GM21576 (cell line): ENCODE measurements at regions not wholly inside any gene's neighbourhood (a gene's known extent, or its start where the extent isn't known, plus 50 kb on each side); places are given as distances from the start of the nearest gene placed in this dataset.
"Not testable (repeated sequence)": the region's sequence is repeated elsewhere in the genome, so short reads cannot be mapped to it uniquely, and the experiment has no call there.

ENCODE experiments used
- ATAC-seq: cut with Tn5 transposase; IDR thresholded peaks from one replicate; pipeline ENCODE4 v1.9.1; 2021; ENCODE audit warnings: mild to moderate bottlenecking, moderate library complexity; ENCODE audit not compliant: unreplicated experiment

DNA sequence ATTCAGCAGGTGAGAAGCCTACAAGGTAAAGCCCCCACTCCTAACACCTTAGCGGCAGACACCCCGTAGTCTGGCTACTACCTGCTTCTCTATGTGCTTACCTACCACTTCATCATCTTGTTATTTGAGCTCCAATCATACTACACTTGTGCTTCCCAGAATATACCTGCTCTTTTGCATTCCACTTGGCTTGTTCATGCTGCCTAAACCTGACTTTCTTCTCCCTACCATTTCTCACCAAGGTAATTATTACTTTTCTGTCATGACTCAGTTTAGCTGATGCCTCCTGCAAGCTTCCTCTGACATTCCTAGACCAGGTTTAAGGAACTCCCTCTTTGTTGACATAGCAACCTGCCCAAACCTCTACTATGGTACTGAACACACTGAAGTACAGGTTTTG, 495.6 kb upstream of the C1orf87 start:
- no peak for ATAC-seq

DNA sequence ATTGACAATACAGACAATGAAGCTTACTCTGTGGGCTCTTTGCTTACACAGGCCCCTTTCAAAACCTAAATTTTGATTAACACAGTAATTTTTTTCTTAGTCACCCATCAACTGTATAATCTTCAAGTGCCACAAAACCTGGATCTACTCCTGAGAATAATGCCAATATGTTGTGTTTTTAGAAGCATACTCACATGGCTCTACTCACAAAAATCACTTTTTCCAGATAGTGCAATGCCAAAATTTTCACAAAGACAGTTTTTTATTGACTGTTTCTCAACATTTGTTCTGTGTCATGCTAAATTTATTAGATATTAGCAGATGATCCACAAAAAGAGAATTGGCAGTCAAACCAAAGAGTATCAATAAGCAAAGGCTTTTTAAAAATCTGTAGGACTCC, 493.7 kb upstream of the C1orf87 start:
- no peak for ATAC-seq

DNA sequence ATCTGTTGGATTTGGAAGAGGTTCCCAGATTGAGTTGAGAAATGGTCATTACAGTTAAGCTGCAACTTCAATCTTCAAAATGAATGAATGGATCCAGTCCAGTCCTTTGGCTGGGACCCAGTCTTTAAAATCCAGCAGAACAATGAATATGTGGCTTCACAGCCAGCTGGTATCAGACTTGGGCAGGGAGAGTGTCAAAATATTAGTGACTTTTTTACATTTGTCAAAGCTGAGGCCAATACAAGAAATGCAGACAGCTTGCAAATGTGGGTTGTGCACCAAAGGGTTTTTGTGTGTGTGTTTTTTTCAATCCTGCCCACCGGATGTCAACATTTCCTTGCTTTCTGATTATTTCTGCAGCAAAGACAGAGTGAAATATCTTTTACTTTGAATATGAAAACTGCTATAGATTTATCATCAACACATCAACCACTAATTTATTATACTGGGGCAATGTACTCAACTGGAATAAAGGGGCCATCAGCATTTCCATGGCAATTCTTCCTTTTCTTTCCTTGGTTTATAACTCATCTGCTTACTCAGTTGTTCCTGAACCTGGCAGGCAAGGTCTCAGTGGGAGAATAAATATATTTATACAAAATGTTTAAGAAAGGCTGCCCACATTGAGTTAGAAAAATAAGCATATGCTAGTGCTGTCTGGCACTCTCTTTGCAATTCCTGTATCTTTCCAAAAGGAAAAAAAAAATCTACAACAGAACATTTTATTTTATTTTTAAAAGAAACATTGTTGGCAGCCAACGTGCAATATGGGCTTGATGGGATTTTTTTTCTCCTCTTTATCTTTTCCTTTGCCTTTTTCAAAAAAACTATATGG, 491.6 kb upstream of the C1orf87 start:
- ATAC-seq: no peak

DNA sequence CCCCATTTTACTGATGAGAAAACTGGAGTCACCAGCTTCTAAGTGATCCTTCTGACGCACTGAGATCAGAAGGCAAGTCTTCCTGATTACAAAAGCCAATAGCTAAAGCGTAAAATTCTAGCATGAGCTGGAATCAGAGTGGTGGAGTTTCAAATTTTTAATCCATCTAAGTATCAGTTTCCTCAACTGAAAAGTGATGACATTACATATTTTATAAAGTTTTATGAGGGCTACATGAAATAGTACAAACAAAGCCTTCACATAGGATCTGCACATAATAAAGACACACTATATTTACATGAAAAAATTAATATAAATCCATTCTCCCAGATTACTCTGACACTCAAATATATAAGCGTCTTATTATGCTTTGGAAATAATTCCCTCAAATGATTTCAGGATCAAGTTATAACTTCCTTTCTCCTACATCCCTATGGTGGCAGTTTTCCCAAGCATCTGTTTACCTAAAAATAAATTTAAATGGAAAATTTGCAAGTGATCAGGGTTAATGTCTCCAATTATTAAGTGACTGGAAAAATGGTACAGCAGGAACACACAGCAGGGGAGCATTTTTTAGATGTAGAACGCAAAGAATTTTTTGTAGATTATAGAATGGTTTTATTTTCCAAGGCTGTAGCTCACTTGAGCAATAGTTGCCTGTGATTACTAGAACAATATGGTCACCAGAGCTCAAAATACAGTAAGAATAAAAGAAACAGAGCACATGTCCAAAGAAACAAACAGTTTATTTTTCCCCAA, 490.4 kb upstream of the C1orf87 start:
- no peak for ATAC-seq

DNA sequence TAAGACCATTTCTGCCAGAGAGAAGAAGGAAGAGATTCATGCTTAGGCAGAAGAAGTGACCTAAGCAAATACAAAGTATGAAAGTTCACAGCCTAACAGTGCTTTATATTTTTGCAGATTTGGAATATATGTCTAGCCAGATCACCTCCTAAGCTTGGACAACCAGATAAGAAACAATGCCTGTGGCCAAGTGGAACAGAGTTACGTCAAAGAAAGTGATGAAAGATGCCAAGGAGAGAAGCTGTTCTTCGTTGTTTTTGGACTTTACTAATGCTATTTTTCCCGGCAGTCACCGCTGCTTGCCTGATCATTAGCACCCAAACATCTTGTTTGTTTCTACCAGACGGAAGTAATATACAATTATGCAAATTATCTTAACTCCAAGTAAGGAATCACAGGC, 489.2 kb upstream of the C1orf87 start:
- ATAC-seq: no peak

DNA sequence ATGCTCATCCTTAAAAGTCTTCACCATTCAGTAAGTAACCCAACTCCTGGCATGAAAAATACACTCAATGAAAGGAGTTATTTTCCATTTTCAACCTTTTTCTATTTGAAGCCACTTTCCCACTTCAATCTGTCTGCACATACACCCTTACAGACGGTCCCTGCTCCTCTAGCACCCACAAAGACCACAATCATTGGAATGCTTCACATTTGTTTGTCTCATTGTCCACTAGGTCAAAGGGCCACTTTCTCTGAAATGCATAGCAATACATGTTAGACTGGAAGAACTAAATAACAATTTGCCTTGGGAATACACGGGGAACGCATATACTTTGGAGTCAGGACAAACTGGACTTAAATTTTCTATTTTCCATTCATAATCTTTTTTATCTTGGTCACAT, 487.1 kb upstream of the C1orf87 start:
- no peak for ATAC-seq

DNA sequence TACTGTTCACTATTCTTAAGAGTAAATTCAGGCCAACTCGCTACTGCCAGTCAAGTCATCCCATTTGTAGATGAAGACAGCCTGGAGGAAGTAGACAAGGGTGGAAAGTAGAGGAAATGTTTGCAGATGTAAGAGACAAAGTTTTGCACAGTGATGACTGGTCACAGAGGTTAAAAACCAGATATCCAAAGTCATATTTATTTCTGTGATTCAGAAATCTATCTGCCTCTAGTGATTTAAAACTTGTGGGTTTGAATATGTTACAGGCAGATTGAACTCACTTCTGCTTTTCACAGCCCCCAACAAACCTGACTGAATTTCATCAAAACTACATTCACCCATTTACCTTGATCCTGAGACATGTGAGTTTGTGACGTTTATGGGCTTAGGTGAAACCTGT, 484.7 kb upstream of the C1orf87 start:
- ATAC-seq: no peak

DNA sequence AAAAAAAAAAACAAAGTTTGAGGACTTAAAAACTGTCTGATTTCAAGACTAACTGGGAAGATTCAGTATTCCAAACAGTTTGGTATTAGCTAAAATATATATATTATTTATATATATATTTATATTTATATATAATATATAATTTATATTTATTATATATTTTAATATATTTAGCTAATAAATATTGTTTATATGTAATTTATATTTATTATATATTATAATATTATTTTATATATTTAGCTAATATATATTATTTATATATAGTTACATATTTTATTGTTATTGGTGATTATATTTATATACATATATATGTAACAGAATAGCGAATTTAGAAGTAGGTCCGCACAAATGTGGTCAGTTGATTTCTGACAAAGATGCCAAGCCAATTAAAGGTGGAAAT, 480.2 kb upstream of the C1orf87 start:
- ATAC-seq: no peak

DNA sequence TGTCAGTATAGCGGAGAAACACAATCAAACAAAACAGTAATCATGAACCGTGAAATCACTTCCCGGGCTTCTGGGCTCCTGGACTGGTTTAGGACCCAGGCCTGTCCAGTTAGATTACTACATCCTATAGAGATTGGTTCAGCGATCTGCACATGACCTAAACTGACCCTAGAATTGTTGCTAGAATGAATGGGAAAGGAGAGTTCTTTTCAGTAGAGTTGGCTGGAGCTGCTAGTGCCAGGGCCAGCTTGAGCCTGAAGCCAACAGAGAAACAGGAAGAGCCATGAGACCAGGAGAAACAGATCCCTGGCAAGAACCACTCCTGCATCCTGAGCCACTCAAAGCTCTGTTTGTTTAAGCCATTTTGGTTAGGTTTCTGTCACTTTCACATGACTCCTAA, 474.3 kb upstream of the C1orf87 start:
- no peak for ATAC-seq

DNA sequence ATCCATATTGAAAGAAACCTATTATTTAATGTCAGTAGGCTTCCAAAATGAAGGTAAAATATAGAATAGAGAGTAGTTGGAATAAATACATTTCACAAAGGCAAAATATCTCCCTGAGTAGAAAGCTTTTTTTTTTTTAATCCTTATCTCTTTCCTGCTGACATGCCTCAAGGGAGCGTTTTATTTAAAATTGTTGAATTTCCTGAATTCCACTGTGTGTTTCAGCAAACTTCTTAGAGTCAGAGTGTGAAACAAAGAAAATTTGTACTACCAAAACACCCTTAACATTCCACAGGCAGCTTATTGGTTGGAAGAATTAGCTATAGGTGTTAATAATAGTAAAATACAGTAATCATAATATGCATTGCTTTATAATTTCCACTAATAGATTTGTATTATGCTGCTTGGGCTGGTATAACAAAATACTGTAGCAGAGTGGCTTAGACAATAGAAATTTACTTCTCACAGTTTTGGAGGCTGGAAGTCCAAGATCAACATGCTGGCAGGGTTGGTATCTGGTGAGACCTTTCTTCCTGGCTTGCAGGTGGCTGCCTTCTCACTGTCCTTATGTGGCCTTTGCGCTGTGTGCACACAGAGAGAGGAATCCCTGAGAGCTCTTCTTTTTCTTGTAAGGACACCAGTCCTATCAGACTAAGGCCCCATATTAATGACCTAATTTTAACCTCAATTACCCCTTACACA, 468.4 kb upstream of the C1orf87 start:
- no peak for ATAC-seq

DNA sequence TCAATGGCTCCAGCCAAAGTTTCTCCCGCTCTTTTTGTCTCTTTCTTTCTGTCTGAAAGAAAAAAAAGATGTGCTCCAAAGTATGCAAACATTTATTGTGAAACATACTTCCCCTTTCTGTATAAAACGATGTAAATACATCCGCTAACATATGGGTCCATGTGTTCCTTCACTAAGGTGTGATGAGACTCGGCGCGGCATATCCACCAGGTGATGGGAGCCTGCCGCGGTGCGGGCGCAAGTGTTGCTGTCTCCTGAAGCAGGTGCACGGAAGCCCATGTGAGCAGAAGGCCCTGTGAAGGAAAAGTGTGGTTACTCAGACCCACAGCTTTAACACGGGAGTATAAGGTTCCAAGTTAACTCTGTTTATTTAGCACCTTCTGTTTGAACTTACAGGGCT, 466.6 kb upstream of the C1orf87 start:
- ATAC-seq: no peak

DNA sequence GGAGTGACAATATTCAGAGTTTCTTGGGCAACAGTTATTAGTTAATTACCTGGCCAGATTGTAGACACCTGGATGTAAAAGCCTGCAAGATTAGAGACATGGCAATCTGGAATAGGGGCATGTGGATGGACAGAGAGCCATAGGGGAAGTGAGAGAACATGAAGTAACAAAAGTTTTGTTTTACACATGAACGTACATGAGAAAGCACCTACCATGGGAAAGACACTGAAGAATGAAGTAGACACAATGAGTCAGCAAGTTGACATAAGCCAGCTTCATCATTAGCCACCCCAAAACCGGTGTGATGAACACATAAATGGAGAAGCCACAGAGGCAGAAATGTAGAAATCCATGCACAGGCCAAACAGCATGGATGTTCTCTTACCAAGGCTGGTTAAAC, 462.1 kb upstream of the C1orf87 start:
- no peak for ATAC-seq

DNA sequence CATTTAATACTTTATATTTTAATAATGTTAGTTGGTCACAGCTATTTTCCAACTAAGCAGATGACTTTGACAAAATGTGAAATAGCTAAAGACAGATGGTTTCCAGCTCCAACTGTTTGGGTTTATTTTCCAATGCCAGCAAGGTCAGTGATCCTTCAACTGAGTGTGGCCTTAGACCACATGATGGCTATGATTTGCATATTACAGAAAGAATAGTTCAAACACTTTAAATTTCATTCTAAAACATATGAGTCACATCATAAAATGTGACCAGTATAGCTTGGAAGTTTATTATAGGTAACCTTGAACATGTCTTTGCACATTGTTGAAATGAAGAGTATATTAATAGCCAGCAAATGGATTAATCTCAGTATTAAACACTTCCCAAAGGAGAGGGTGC, 454.0 kb upstream of the C1orf87 start:
- ATAC-seq: no peak

DNA sequence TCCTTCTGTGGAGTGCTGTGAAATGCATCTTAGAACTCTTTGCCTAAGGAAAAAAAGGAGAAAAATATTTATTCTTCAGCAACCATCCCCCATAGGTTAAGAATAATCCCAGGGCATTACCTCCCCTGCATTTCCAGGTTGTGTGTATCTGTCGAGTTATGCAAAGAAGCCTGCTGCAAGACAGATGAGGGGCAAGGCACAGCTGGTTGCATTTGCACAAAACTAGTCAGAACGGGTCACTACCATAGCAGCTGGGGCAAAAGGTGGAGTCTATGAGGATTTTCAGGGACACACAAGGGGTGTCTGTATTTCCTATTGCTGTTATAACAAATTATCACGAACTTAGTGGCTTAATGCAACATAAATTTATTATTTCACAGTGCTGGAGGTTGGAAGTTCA, 443.4 kb upstream of the C1orf87 start:
- no peak for ATAC-seq

DNA sequence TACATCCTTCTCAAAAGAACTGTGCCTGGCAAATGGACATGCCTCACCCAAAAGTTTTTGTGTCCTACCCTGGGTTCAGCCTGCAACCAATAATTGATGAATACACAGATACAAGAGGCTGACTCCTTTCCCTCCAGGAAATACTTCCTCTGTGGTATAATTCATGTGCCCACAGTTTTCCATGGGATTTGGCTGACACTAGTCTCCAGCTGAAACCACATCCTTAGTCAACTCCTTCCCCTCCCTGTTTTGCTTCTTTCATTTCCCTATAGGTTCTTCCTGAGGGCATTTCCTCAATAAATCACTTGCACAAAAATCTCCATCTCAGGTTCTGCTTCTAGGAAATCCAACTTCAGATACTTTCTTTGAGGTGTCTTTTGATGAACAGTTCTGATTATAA, 436.6 kb upstream of the C1orf87 start:
- ATAC-seq: no peak

DNA sequence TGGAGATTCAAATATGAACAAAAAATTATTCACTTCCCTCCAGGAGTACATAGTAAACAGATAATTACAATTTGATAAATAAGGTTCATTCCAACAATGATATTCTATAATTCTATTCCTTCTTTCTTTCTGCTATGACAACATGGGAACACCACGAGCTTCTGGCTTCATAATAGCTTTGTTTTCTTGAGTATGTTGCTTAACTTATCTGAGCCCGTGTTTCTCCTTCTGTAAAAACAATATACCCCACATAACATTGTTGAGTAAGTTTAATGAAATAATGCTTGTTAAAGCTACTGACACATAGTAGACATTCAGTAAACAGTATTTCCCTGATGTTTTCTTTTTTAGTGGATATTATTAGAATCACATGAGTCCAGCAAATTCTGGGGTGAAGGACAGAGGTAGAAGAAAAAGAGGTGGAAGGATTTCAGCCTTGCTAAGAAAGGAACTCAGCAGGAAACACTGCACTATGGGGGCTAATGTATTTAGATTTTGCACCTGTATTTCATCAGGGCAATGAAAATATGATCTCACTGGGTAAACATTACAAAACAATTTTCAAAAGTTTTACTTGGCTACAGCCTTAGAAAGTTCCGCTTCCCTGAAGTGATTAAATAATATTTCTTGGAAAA, 430.8 kb upstream of the C1orf87 start:
- ATAC-seq: no peak

DNA sequence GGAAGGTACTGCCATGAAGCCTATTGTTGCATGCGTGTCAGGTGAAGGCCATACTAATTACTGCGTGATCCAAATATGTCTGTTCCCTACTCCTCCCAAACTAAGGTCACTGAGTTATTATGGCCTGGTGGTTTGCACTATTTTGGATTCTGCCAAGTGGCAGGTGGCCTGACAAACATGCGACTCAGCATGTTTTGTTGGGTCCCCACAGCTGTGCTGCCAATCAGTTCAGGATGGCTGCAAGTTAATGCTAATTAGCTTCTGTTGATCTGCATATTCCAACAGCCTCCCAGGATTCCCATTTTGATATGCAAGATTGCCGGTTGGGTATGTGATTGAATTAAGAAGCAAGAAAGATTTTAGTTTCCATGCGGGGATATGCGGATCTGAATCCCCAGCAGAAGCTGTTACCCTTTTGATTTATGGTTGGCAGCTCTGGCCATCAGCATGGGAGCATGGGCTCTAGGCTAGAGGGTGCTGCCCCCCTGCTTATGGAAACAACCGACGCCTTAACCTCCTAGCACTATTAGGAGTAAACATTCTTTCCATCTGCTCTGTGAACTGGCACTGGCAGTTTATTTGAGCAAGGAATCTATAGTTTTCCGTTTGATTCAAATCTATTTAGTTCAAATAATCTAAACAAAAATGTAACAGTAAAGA, 429.8 kb upstream of the C1orf87 start:
- no peak for ATAC-seq

DNA sequence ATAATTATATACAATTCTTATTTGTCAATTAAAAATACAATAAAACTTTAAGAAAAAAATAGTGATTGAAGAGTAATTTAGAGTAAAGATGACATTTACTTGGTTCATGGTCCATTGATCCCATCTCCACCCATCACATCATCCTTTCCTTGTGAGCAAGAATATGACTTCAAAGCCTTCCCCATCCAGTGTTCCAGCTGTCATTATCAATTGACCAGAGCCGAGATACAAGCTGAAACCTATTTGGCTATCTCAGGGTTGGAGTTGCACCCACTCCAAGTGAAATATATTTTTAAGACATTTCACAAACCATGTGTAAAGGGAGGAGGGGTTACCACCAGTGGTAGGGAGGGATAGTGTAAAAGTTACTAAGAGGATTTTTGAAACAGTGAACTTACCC, 428.9 kb upstream of the C1orf87 start:
- ATAC-seq: no peak

DNA sequence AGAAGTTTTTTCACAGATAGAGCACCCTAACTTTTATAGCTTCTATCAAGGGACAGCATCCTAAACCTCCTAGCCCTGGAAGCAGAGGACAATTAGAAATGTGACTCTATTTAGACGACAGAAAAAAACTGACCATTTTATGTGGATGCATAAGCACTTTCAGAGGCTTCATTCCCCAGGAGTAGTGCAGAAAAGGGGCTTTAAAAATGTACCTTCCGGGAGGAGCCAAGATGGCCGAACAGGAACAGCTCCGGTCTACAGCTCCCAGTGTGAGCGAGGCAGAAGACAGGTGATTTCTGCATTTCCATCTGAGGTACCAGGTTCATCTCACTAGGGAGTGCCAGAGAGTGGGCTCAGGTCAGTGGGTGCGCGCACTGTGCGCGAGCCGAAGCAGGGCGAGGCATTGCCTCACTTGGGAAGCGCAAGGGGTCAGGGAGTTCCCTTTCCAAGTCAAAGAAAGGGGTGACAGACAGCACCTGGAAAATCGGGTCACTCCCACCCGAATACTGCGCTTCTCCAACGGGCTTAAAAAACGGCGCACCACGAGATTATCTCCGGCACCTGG, 416.4 kb upstream of the C1orf87 start:
- not testable (repeated sequence) for ATAC-seq

DNA sequence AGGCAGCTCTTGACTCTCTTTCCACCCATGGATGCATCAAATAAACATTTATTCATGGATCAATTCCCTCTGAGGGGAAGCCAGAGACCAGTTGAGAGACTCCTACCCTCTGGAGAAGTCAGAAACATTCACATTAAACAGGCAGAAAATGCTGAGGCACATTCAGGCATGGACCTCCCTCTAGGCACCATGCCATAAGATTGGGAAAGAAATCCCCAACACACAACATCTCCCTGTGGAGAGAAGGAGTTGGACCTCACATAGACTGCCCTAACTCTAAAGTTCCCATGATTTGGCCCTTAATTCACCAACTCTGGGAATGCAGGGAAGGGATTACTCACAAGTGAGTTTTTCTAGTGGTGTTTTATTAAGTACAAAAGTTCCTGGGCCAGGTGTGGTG, 415.3 kb upstream of the C1orf87 start:
- ATAC-seq: no peak
